ENCODE measurements at regions not wholly inside any gene's neighbourhood (a gene's known extent, or its start where the extent isn't known, plus 50 kb on each side); places are given as distances from the start of the nearest gene placed in this dataset.

- TF ChIP-seq CTCF (IDR thresholded peaks at IDR 0.05) (no peak), POLR2A (IDR thresholded peaks at IDR 0.05) (no peak)
Measured at GRCh38 chr7:41134300-41135255, 568.3 kb downstream of the INHBA start.
